ENCODE measurements at regions not wholly inside any gene's neighbourhood (a gene's known extent, or its start where the extent isn't known, plus 50 kb on each side); places are given as distances from the start of the nearest gene placed in this dataset.

GRCh38 chr1:191709215-191709614, 449.0 kb upstream of the RGS18 start:
- H3K79me2 ChIP-seq (ENCODE audit: control insufficient read depth, insufficient read depth, low read length) = no peaks in the 10 kb centered on the region
- H4K20me1 ChIP-seq (replicated peaks; ENCODE audit: control insufficient read depth, insufficient read depth, low read length) = no peaks in the 10 kb centered on the region
- H3K27ac ChIP-seq (ENCODE audit: extremely low read depth, low read depth, low read length) = no peak overlapping the region
- in situ Hi-C loops (cut with MboI) (no loop called here), intact Hi-C loops (cut with micrococcal nuclease) (no loop called here)
- H3K4me3 ChIP-seq = no peak overlapping the region
- no peak for DNase-seq (ENCODE audit: extremely low read depth in 1 of 4, low spot score in 3 of 4)
- FAIRE-seq = no peak
- H3K9ac ChIP-seq (ENCODE audit: insufficient read depth in 1 of 2, low read depth in 2 of 2, low read length in 2 of 2) = no peak overlapping the region
- ChIA-PET POLR2A (no interaction called here), CTCF (ENCODE audit: low intra/inter-chr PET ratio) (no interaction called here)
- BruUV-seq (replicated peaks) = no TSS peak
- ATAC-seq = no peak
- no peaks in the 10 kb centered on the region for H3K4me1 ChIP-seq (replicated peaks in 1 of 2; ENCODE audit: control insufficient read depth in 2 of 2, insufficient read depth in 2 of 2, low read length in 2 of 2)
- H3K9me1 ChIP-seq (ENCODE audit: control insufficient read depth, insufficient read depth, low read length) = no peaks in the 10 kb centered on the region
- no peaks in the 10 kb centered on the region for H3K36me3 ChIP-seq (ENCODE audit: control insufficient read depth, insufficient read depth, low read length)
- no peak overlapping the region for H2AFZ ChIP-seq (ENCODE audit: low read depth, low read length)
- H3K27me3 ChIP-seq (ENCODE audit: control insufficient read depth in 2 of 2, insufficient read depth in 2 of 2, low read length in 2 of 2) = no peaks in the 10 kb centered on the region
- H3K9me3 ChIP-seq (replicated peaks; ENCODE audit: control insufficient read depth, insufficient read depth, low read depth, low read length) = no peaks in the 10 kb centered on the region
- no peak overlapping the region for H3K4me2 ChIP-seq (ENCODE audit: insufficient read depth, low read length)
- TF ChIP-seq FOXO4 (CRISPR knock-in tag; IDR thresholded peaks at IDR 0.05) (no peak), HNRNPH1 (optimal IDR thresholded peaks at IDR 0.05; ENCODE audit: low read depth, low read length) (no peak), PREB (CRISPR knock-in tag; IDR thresholded peaks at IDR 0.05) (no peak), NFATC3 (IDR thresholded peaks at IDR 0.05) (no peak), ZSCAN32 (CRISPR knock-in tag; IDR thresholded peaks at IDR 0.05) (no peak), HMGXB4 (CRISPR knock-in tag; IDR thresholded peaks at IDR 0.05) (no peak), BACH1 (tag; IDR thresholded peaks at IDR 0.05) (no peak)
- WGBS (ENCODE audit: insufficient coverage, low coverage, missing lambda C conversion rate) = 7% methylated on average over 2 of the region's 2 CpGs
